GM20000 (cell line): ENCODE measurements at regions not wholly inside any gene's neighbourhood (a gene's known extent, or its start where the extent isn't known, plus 50 kb on each side); places are given as distances from the start of the nearest gene placed in this dataset.

Source experiments
- DNase-seq: peaks from one replicate; pipeline ENCODE4 v3.0.0; 2012; ENCODE audit warnings: low spot score
- TF ChIP-seq, protein P1 (sequence below): IDR thresholded peaks from 2 replicates; pipeline ENCODE4 v1.5.1; 2012; ENCODE audit warnings: mild to moderate bottlenecking, control low read depth; ENCODE audit errors: extremely low read depth, missing control alignments

DNA sequence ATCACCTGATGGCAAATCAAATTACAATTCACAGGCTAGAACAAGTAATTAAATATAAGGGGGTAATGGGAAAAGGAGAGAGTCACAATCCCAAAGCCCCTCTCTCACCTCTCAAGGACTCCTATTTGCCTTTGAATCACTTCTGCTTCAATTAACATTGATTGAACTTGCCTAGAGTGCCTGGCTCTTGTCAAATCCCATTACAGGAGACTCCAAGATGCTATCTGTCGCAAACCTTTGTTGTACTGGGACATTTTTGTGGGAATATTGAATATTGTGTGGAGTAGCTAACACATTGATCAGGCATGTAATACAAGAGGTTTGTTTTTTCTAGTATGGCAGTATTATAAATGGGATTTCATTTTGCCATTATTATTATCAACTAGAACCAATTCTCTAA is 412.8 kb upstream of the AZI2 start:
- DNase-seq = no peak
- TF ChIP-seq, protein P1, sequence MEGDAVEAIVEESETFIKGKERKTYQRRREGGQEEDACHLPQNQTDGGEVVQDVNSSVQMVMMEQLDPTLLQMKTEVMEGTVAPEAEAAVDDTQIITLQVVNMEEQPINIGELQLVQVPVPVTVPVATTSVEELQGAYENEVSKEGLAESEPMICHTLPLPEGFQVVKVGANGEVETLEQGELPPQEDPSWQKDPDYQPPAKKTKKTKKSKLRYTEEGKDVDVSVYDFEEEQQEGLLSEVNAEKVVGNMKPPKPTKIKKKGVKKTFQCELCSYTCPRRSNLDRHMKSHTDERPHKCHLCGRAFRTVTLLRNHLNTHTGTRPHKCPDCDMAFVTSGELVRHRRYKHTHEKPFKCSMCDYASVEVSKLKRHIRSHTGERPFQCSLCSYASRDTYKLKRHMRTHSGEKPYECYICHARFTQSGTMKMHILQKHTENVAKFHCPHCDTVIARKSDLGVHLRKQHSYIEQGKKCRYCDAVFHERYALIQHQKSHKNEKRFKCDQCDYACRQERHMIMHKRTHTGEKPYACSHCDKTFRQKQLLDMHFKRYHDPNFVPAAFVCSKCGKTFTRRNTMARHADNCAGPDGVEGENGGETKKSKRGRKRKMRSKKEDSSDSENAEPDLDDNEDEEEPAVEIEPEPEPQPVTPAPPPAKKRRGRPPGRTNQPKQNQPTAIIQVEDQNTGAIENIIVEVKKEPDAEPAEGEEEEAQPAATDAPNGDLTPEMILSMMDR = no peak

DNA sequence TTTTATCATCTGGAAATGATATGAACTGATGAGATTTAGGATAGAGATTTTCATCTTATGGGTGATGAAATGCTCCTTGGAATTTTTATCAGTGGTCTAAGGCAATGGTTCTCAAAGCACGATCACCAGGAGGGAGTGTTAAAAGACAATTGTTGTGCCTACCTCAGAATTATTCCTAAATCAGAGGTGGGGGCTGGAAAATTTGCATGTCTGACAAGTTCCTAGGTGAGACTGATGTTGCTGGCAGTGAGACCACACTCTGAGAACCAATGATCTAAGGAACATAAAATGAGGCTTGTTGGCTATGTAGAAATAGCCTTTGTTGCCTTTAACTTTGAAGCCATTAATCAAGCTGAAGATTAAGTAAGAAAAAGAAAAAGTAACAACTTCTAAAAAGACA is 416.6 kb upstream of the AZI2 start:
- TF ChIP-seq, protein P1 = no peak
- no peak for DNase-seq

DNA sequence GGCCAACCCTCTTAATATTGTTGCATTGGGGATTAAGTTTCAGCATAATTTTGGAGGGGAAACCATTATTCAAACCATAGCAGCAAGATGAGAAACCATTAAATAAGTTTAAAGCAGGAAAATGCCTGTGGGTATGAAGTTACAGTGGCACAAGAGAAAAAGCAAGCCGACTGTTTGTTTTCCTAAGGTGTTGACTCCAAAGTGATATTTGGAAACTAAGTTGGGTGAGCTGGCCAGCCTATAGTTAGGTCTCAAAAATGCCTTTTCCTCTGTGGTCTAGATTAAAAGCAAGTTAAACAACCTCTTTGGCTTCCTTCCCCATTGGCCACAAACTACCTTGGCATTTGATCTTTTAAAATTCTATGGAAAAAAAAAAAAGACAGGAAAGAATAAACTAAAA is 419.8 kb upstream of the AZI2 start:
- TF ChIP-seq, protein P1 = no peak
- no peak for DNase-seq

DNA sequence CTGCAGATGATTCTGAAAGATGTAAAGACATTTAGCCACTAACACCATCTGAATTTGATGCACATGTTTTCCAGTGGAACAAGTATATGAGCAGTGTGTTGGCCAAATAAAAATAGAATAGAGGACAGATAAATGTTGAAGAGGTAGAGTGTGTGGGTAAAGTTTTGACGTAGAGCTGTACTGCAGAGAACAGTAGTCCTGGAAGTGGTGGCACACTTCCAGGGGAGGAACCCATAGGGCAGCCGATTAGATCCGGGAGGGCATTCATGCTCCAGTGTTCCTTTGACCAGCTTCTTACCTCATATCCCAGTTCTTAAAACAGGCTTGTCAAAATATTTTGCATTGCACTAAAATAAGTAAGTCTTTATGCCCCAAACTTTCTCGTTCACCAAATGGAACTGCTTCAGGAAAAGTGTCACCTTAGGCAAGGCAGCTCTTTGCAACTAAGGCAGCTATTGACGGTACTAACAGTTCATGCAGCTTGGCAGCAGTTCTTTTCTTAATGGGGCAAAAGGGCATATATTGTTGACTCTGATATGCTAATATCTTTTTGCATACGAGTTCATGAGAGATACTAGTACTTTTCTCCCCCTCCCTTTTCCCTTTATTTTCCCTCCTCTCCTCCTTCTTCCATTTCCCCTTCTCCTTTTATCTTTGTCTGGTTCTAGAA is 429.3 kb upstream of the AZI2 start:
- TF ChIP-seq, protein P1 = no peak

DNA sequence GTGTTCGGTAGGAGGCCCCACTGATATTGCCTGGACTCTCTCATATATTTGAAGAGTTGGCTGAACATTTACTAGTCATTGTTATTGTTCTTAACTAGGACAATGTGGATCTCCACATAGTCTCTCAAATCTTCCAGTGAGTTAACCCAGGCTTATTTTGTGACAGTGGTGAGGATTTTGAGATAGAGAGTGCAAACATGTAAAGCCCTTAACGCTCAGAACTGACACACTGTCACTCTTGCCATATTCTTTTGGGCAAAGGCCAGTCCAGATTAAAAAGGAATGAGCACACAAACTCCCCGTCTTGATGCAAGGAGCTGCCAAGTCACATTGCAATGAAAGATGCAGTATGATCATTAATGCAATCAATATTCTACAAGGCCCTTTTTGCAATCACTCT is 431.9 kb upstream of the AZI2 start:
- TF ChIP-seq, protein P1 = no peak
- DNase-seq = no peak

More for the DNA sequence above, 429.3 kb upstream of the AZI2 start:
- no peak for DNase-seq

DNA sequence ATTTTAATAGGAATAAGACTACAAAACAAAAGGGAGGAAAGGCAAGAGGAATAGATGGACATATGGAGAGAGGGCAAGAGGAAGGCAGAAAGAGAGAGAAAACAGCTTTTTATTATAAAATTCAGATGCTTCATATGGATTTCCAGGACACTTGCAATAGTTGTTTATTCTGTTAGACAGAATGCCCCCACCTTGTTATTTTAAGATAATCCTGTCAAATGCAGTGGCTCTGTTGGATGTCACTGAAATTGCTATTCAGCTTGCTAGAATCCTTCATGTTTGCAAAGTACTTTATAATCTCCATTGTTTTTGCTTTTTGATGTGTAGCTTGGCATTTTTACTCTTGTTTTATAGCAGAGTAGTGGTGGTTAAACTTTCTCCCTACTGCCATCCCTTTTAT is 432.4 kb upstream of the AZI2 start:
- TF ChIP-seq, protein P1 = no peak
- DNase-seq = no peak

DNA sequence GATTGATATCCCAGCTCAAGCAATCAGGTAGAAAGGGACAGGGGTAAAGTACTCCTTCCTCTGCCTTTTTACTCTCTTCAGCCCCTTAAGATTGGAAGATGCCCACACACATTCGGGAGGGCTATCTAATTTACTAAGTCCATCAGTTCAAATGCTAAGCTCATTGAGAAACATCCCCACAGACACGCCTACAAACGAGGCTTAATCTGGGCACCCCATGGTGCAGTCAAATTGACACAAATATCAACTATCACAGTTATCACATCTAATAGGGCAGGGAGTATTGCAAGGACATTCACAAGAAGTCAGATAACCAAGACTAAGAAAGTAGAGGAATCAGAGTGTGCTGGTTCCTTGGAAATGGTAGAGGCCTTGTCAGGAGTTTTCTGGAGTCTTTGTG is 437.8 kb upstream of the AZI2 start:
- no peak for DNase-seq
- TF ChIP-seq, protein P1 = no peak
